OCI-LY7 (cell line): ENCODE measurements at regions not wholly inside any gene's neighbourhood (a gene's known extent, or its start where the extent isn't known, plus 50 kb on each side); places are given as distances from the start of the nearest gene placed in this dataset.

Experiments
- BruUV-seq: library from RNA; stranded (reverse); fragments of 400-500 nt; replicated peaks from 2 replicates; lab custom pipeline; 2021; lab: Mats Ljungman, UMichigan
- CTCF ChIA-PET: fragments of 300-600 bp; sonication (Branson Sonifier 250); formaldehyde crosslinking; loops from one replicate; lab custom pipeline; 2022; ENCODE audit warnings: antibody characterized with exemption; ENCODE audit not compliant: unreplicated experiment; lab: Charles Lee
- POLR2A ChIA-PET: fragments of 300-600 bp; sonication (Branson Sonifier 250); formaldehyde crosslinking; loops from one replicate; lab custom pipeline; 2022; ENCODE audit warnings: antibody characterized with exemption; lab: Charles Lee
- DNase-seq: peaks from one replicate; pipeline ENCODE4 v3.0.0-alpha.2; 2015; ENCODE audit warnings: low spot score
- H2AFZ ChIP-seq: fragments of 200-600 bp; sonication (generic), shearing (Covaris generic); 2 replicates; pipeline ENCODE4 v1.6.1; 2014; ENCODE audit warnings: mild to moderate bottlenecking, antibody characterized with exemption, low read length, moderate library complexity
- H3K27ac ChIP-seq: fragments of 200-600 bp; sonication (generic); 2 replicates; pipeline ENCODE4 v1.5.1; 2014; ENCODE audit warnings: mixed run types, low read depth, mild to moderate bottlenecking, moderate library complexity, low read length, inconsistent platforms; ENCODE audit not compliant: poor library complexity, severe bottlenecking
- H3K36me3 ChIP-seq: fragments of 200-600 bp; sonication (generic); 2 replicates; pipeline ENCODE4 v1.6.1; 2014; ENCODE audit warnings: mild to moderate bottlenecking, antibody characterized with exemption, low read length, moderate library complexity, mixed read lengths; ENCODE audit not compliant: insufficient read depth
- H3K4me1 ChIP-seq: fragments of 200-600 bp; sonication (generic); 2 replicates; pipeline ENCODE4 v1.5.1; 2014; ENCODE audit warnings: mild to moderate bottlenecking, low read length; ENCODE audit not compliant: insufficient read depth, poor library complexity, severe bottlenecking
- H3K4me2 ChIP-seq: fragments of 200-600 bp; sonication (generic); 2 replicates; pipeline ENCODE4 v1.6.1; 2014; ENCODE audit warnings: mild to moderate bottlenecking, low read length
- H3K4me3 ChIP-seq: fragments of 200-600 bp; sonication (generic); 2 replicates; pipeline ENCODE4 v1.5.1; 2014; ENCODE audit warnings: mild to moderate bottlenecking, low read depth, low read length; ENCODE audit not compliant: poor library complexity, severe bottlenecking
- H3K79me2 ChIP-seq: fragments of 200-600 bp; sonication (generic); 2 replicates; pipeline ENCODE4 v1.6.1; 2016; ENCODE audit warnings: low read depth, mild to moderate bottlenecking, low read length, moderate library complexity, mixed read lengths; ENCODE audit not compliant: insufficient read depth
- H3K9me2 ChIP-seq: fragments of 200-600 bp; sonication (generic); 2 replicates; pipeline ENCODE4 v1.6.1; 2016; ENCODE audit warnings: mild to moderate bottlenecking, low read length, mixed read lengths; ENCODE audit not compliant: insufficient read depth
- H3K9me3 ChIP-seq: fragments of 200-600 bp; sonication (generic); 2 replicates; pipeline ENCODE4 v1.6.1; 2014; ENCODE audit warnings: mild to moderate bottlenecking, mixed run types, low read length, mixed read lengths
- H4K20me1 ChIP-seq: fragments of 200-600 bp; sonication (generic); 2 replicates; pipeline ENCODE4 v1.6.1; 2014; ENCODE audit warnings: mild to moderate bottlenecking, antibody characterized with exemption, low read length, moderate library complexity, mixed read lengths; ENCODE audit not compliant: insufficient read depth
- EZH2phosphoT487 ChIP-seq: fragments of 200-600 bp; sonication (generic); IDR thresholded peaks from 2 replicates; pipeline ENCODE4 v1.6.1; 2018; ENCODE audit warnings: low read depth, borderline replicate concordance, mild to moderate bottlenecking, mixed run types, antibody characterized with exemption, low read length, moderate library complexity, mixed read lengths
- intact Hi-C: fragments of 100-400 bp; cut with micrococcal nuclease; formaldehyde crosslinking; loops from one replicate; pipeline ENCODE4 v1.10.0; 2022; ENCODE audit not compliant: unreplicated experiment
- TF ChIP-seq, protein P1 (sequence below): fragments of 200-600 bp; sonication (generic); conservative IDR thresholded peaks from 2 replicates; pipeline ENCODE4 v1.5.1; 2014; ENCODE audit warnings: mild to moderate bottlenecking, antibody characterized with exemption, low read length, moderate library complexity, mixed read lengths

DNA sequence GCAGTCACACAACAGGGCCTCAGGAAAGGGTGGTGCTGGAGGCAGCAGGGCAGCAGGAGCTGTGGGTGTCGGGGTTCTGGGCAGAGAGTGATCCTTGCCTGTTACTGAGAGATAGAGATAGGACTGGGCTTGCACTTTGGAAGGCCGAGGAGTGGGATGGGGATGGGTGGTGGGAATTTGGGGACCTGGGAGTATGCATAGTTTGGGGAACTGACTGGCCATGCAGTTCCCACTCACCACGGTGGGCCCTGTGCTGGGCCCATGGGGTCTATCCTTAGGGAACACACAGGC lies 192.5 kb upstream of the LINGO1 start:
- intact Hi-C loops = no loop called here
- H3K4me3 ChIP-seq = no peak overlapping the region
- H3K79me2 ChIP-seq = no peaks in the 10 kb centered on the region
- no peak overlapping the region for H2AFZ ChIP-seq
- ChIA-PET POLR2A (no interaction called here), CTCF (no interaction called here)
- H3K27ac ChIP-seq = no peak overlapping the region
- no peaks in the 10 kb centered on the region for H3K9me3 ChIP-seq
- no peaks in the 10 kb centered on the region for H3K9me2 ChIP-seq
- no TSS peak for BruUV-seq
- H4K20me1 ChIP-seq = no peaks in the 10 kb centered on the region; the same call in 1 of the 2 replicates
- H3K4me2 ChIP-seq = no peak overlapping the region
- H3K36me3 ChIP-seq = no peaks in the 10 kb centered on the region
- no peaks in the 10 kb centered on the region for H3K4me1 ChIP-seq
- no peak for TF ChIP-seq EZH2phosphoT487
- TF ChIP-seq, protein P1, sequence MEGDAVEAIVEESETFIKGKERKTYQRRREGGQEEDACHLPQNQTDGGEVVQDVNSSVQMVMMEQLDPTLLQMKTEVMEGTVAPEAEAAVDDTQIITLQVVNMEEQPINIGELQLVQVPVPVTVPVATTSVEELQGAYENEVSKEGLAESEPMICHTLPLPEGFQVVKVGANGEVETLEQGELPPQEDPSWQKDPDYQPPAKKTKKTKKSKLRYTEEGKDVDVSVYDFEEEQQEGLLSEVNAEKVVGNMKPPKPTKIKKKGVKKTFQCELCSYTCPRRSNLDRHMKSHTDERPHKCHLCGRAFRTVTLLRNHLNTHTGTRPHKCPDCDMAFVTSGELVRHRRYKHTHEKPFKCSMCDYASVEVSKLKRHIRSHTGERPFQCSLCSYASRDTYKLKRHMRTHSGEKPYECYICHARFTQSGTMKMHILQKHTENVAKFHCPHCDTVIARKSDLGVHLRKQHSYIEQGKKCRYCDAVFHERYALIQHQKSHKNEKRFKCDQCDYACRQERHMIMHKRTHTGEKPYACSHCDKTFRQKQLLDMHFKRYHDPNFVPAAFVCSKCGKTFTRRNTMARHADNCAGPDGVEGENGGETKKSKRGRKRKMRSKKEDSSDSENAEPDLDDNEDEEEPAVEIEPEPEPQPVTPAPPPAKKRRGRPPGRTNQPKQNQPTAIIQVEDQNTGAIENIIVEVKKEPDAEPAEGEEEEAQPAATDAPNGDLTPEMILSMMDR = no peak
- DNase-seq = no peak

DNA sequence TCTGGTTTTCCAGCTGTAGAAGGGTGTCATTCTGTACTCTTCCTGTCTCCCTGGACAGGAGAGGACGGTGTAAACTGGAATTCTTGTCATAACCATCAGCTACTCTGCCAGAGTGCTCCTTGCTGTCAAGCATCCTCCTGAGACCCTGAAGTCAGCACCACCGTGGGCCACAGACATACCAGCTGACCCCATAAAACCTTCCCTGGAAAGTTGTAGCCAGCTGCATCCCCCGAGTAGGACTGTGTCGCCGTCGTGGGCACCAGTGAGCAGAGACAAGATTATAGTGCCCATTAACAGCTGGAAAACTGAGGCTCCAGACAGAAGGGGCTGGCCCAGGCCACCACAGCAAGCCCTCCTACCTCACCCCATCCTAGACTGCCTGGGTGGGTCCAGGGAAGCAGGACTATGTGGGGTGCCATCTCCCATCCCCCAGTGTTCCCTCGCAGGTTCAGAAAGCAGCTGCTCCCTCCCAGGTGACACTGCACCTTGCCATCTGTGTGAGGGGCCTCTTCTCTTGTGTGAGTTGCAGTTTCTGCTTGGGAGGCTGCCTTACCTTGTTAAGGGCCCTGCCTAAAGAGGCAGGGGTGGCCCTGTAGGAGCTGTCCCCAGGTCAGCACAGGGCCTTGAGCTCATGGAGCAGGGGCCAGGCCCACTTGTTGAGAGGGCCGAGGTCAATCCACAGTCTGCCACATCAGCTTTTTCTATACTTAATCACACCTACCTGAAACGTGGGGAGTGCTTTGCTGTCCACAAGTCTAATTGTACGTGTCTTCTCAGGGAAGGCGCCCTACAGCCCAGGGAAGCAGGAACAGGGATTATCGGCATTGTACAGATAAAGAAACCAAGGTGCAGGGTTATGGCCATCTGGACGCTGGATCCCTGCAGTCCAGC lies 191.9 kb upstream of the LINGO1 start:
- no peak overlapping the region for H3K4me2 ChIP-seq
- TF ChIP-seq EZH2phosphoT487 = no peak
- TF ChIP-seq, protein P1 = no peak
- H4K20me1 ChIP-seq = no peaks in the 10 kb centered on the region; the same call in 1 of the 2 replicates
- H3K79me2 ChIP-seq = no peaks in the 10 kb centered on the region
- no TSS peak for BruUV-seq
- no peaks in the 10 kb centered on the region for H3K36me3 ChIP-seq
- DNase-seq = no peak
- ChIA-PET POLR2A (no interaction called here), CTCF (no interaction called here)
- H3K27ac ChIP-seq = no peak overlapping the region
- H3K9me3 ChIP-seq = no peaks in the 10 kb centered on the region
- intact Hi-C loops = no loop called here
- no peaks in the 10 kb centered on the region for H3K4me1 ChIP-seq
- H3K4me3 ChIP-seq = no peak overlapping the region
- no peak overlapping the region for H2AFZ ChIP-seq
- H3K9me2 ChIP-seq = no peaks in the 10 kb centered on the region

DNA sequence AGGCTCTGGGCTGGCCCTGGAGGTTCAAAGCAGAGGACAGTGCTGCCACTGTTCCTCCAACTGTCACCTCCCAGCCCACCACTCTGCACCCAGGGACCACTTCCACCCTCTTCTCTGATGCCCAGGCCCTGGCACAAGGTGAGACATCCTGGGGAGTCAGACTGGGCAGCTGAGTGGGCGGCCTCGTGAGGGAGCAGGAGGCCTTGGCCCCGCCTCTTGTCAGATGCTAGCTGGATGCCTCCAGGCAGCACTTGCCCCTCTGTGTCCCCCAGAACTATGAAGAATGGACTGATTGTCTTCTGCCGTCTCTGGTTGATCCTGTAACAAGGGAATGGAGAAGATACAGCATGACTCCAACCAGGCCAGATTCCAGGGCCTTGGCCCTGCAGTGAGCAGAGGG lies 191.0 kb upstream of the LINGO1 start:
- intact Hi-C loops = no loop called here
- POLR2A ChIA-PET = no interaction called here
- no peak for TF ChIP-seq EZH2phosphoT487
- no peaks in the 10 kb centered on the region for H3K79me2 ChIP-seq
- no peaks in the 10 kb centered on the region; the same call in 1 of the 2 replicates for H4K20me1 ChIP-seq
- CTCF ChIA-PET = no interaction called here
- no peak overlapping the region for H3K27ac ChIP-seq
- no peak for DNase-seq
- H3K9me2 ChIP-seq = no peaks in the 10 kb centered on the region
- no peaks in the 10 kb centered on the region for H3K9me3 ChIP-seq
- no peaks in the 10 kb centered on the region for H3K4me1 ChIP-seq
- BruUV-seq = no TSS peak
- no peak overlapping the region for H2AFZ ChIP-seq
- no peak overlapping the region for H3K4me3 ChIP-seq
- H3K36me3 ChIP-seq = no peaks in the 10 kb centered on the region
- no peak overlapping the region for H3K4me2 ChIP-seq
